ENCODE measurements at regions not wholly inside any gene's neighbourhood (a gene's known extent, or its start where the extent isn't known, plus 50 kb on each side); places are given as distances from the start of the nearest gene placed in this dataset.

DNA sequence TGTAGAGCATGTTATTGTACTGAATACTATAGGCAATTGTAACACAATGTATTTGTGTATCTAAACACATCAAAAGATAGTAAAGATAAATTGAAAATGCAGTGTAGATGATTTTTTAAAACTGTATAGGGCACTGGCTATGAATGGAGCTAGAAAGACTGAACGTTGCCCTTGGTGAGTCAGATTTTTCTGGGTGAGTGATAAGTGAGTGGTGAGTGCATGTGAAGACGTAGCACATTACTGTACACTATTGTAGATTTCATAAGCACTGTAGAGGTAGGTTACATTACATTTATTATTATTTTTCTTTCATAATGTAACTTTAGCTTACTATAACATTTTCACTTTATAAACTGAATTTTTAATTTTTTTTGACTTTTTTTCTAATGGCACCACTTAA, 1491.6 kb downstream of the TECRL start:
- DNase-seq (ENCODE audit: low read depth in 4 of 4, low spot score in 3 of 4), result no peak

DNA sequence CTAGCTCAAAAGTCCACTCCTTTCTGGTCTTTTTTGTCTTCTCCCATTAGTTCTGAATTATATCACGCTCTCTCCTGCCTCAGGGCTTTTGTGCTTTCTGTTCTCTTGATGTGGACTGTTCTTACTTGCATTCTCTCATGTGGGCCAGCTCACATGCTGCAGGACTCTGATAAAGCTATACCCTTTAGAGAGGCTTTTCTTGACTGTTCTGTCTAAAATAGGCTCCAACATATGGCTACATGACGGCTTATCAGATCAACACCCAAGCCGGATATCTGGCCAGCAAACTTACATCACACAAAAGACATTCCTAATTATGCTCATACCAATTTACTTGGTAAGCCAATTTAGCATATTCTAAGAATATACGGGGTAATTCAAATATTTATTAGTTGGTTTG, 1494.5 kb downstream of the TECRL start:
- DNase-seq (ENCODE audit: low read depth in 4 of 4, low spot score in 3 of 4), result no peak

DNA sequence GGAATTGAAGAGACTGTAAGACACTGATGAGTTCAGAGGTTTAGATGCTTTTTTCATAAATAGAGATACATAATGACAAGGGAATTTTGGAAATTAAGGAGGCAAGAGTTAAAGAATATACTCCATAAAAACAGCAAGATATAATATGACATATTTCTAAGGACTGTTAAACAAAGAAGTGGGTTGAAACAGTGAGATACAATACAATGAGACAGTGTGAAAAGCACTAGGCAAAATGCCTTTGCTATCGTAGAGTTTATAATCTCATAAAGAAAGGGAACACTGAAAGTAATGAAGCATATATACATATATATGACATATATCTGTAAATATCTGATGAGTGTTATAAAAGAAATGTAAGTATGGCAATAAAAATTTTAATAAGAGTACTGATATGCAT, 1496.2 kb downstream of the TECRL start:
- DNase-seq (ENCODE audit: low read depth in 4 of 4, low spot score in 3 of 4), result no peak

DNA sequence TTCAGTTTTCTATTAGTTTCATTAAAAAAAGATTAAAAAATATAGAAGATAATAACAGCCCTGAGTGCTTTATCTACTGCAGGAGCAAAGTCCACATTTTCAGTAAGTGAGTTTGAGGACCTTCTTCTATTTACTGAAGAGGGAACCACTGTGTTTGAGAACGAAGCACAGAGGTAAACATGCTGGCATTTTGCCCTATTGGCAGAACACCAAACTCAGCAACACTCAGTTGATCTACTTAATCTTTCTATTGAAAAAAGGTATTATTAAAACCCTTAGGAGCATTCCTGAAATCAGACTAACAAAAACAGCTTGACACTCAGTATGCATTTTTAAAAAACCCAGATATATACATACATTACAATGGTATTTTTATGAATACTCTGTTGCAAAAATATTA, 1496.7 kb downstream of the TECRL start:
- DNase-seq (ENCODE audit: low read depth in 4 of 4, low spot score in 3 of 4), result no peak

DNA sequence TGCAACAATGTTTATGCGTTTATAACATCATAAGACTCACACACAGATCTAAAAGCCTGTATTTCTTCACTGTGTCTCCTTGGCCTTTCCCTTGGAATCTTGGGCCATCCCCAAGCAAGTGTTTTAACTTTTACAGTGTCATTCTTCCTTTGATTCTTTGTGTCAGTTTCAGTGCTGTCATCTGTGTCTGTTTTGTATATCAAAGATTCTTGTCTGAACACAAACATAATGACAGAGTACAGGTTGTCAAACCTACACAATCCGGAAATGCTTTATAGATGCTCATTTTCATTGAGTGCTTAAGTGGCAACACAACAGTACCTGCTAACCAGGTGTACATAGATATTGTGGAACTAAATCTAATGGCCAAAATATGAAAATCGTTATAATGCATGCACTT, 1500.0 kb downstream of the TECRL start:
- no peak for DNase-seq (ENCODE audit: low read depth in 4 of 4, low spot score in 3 of 4)

DNA sequence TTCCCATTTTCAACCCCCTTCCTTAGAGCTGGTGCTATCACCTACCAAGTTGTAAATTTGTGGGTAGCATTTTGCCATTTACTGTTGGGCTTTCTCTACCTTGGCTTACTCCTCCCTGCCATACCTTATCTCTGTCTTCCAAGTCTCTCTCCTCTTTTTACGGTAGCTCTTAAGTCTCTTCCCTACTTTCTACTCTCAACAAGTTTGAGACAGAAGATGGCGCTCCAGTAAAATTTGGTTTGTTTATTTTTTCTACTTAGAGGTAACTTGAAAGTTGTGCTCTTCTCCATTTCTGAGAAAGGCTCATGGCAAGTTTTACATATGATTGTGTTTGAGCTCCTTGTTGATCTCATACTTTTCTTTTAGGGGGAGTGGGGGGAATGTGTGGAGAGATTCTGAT, 1508.1 kb downstream of the TECRL start:
- DNase-seq (ENCODE audit: low read depth in 4 of 4, low spot score in 3 of 4), result no peak

DNA sequence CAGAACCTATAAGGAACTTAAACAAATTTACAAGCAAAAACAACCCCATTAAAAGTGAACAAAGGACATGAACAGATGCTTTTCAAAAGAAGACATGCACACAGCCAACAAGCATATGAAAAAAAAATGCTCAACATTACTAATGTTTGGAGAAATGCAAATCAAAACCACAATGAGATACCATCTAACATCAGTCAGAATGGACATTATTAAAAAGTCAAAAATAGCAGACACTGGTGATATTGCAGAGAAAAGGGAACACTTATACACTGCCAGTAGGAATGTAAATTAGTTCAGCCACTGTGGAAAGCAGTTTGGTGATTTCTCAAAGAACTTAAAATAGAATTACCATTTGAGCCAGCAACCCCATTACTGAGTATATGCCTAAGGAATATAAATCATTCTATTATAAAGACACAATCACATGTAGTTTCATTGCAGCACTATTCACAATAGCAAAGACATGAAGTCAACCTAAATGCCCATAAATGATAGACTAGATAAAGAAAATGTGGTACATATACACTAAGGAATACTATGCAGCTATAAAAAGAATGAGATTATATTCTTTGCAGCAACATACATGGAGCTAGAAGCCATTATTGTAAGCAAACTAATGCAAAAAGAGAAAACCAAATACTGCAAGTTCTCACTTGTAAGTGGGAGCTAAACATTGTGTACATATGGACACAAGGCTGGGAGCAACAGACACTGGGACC, 1509.4 kb downstream of the TECRL start:
- no peak for DNase-seq (ENCODE audit: low read depth in 4 of 4, low spot score in 3 of 4)

DNA sequence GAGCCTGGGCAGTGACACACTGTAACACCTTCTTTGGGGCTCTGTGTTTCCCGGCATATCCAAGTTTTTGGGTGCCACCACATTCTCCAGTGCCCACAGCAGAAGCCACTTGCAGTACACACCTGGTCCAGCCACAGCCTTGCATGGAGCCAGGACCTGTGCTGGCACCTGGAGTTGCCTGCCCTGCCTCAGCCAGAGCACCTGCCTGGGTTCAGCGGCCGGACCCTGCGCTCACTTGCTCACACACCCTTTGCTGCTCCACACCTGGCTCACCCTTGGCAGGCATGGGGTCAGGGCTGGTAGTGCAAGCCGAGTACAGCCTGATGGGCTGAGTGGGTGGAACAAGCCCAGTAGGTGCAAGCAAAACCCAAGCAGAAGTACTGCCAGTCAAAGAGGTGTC, 1511.1 kb downstream of the TECRL start:
- no peak for DNase-seq (ENCODE audit: low read depth in 4 of 4, low spot score in 3 of 4)

DNA sequence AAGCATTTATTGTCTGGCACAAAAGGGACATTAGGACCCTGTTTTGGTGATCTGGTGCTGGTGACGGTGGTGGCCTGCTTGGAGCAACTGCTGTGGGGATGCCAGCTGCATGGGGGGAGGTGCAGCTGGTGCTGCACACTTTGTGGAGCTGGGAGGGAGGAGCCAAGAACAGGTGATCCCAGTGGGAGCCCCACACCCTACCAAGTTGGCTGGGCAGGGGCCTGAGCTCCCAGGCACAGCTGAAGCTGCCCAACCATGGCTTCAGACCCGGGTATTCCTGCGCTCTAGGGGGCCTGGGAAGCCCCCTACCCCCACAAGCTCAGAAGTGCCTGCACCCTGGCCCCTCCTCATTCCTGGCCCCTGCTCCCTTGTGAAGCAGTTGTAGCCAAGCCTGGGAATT, 1512.5 kb downstream of the TECRL start:
- no peak for DNase-seq (ENCODE audit: low read depth in 4 of 4, low spot score in 3 of 4)

DNA sequence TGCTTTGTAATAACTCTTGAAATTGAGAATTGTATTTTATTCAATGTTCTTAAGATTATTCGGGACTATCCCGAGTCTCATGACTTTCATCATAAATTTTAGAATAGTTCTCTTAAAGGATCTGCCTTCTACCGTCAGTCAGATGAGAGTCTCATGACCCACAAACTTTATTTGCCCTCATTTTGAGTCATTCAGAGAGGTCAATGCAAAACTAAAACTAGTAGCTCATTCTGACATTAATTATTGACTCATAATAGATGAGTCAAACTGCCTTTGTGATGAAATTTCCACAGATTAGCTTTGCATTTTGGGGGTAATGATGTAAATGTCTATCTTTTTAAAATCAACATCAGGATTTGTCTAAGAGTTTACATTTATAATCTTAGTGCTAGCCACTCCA, 1527.3 kb downstream of the TECRL start:
- no peak for DNase-seq (ENCODE audit: low read depth in 4 of 4, low spot score in 3 of 4)

DNA sequence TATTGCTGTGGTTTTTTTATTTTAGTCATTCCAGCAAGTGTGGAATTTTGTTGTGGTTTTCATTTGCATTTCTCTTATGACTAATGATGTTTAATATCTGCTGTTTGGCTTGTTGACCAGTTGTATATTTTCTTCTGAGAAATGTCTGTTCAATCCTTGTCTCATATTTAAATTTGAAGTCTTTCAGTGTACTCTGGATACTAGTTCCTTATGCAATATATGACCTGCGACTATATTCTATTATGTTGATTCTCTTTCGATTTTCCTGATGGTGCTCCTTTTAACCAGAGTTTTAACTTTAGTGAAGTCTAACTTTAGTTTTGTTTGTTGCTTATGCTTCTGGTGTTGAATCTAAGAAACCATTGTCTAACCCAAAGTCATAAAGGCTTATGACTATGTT, 1528.0 kb downstream of the TECRL start:
- no peak for DNase-seq (ENCODE audit: low read depth in 4 of 4, low spot score in 3 of 4)

DNA sequence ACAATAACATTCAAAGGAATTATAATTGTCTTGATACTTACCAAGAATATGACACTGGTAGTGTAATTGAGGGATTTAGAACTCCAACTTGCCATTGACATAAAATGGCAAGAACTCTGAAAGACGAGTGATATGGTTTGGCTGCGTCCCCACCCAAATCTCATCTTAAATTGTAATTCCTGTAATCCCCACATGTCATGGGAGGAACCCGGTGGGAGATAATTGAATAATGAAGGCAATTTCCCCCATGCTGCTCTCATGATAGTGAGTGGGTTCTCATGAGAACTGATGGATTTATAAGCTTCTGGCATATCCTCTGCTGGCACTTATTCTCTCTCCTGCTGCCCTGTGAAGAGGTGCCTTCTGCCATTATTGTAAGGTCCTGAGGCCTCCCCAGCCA, 1536.4 kb downstream of the TECRL start:
- no peak for DNase-seq (ENCODE audit: low read depth in 4 of 4, low spot score in 3 of 4)

DNA sequence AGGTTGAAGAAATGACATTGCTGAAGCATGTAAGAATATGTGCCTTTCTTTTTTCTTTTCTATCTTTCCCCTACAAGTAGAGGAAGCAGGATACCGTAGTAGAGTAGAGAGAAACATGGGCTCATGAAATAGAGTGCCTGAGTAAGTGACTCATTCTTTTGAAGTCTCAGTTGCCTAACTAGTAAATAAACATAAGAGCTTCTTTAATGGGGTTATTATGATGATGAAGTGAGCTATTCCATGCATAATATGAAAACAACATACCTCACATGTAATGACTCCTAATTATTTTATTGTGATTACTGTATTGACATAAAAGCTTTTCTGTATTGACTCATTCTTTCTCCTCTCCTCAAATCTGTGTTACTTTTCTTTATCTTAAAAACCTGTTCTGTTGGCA, 1538.2 kb downstream of the TECRL start:
- DNase-seq (ENCODE audit: low read depth in 4 of 4, low spot score in 3 of 4), result no peak

DNA sequence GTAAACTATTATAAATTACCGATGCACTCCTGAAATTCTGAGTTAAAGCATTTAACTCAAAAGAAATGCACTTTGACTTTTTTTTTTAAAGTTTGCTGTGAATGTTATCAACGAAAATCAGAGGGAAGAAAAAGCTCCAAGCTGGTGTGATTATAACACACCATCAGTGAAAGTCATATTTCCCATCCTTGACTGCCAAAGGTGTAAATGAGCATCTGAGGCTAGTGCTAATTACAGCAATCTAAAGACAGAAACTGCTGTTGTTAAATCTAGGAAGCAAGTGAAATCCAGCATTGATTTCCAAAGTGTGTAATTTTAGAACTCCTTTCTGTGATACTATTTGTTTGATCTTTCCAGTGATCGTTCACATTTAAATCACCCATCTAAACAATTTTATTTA, 1538.8 kb downstream of the TECRL start:
- no peak for DNase-seq (ENCODE audit: low read depth in 4 of 4, low spot score in 3 of 4)

DNA sequence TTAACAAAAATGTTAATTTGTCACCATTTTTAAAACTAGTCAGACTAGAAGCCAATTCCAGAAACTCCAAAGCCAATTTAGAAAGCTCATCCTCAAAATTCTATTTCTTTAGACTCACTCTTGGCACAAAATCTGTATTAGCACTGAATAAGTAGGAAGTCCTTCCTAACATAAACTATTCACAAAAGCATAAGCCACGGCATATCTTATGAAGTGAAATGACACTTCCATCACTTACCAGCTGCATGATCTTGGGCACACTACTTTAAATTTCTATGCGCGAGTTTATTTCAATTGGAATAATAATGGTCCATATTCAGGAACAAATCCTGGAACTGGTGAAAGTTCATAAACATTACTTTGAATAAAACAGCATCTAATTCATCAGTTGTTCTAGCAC, 1544.0 kb downstream of the TECRL start:
- no peak for DNase-seq (ENCODE audit: low read depth in 4 of 4, low spot score in 3 of 4)

DNA sequence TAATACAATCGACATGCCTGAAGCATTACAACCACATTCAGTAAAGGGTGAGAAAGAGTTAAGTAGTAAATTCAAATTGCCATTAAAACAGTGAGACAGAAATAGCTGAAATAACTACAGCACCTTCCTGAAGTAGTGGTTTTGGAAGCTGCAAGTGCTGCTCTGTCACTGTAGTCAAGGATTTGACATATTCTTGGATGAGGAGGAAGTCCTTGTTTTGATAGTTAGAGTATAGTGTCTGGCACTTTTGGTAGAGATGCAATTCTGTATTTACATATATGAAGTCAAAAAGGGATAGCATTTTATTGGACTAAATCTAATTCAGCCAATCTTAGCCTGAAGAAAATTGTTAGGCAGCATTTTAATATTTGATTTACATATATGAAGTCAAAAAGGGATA, 1559.6 kb downstream of the TECRL start:
- no peak for DNase-seq (ENCODE audit: low read depth in 4 of 4, low spot score in 3 of 4)

DNA sequence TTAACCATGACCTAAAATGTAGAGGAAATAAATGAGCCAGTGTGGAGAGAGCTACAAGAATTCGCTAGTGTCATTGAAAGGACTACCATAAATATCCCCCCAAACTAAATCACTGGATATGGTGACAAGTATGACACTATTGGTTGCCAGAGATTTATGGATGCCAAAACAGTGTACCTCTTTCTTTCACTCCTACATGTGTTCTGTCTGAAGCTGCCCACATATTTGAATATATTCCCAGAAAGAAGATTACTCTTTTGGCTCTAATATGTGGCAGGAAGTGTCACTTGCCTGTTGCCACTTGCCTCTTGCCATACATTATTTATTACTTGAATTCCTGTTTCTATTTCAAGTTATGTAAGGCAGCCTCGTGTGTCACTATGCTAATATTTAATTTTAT, 1573.6 kb downstream of the TECRL start:
- no peak for DNase-seq (ENCODE audit: low read depth in 4 of 4, low spot score in 3 of 4)

DNA sequence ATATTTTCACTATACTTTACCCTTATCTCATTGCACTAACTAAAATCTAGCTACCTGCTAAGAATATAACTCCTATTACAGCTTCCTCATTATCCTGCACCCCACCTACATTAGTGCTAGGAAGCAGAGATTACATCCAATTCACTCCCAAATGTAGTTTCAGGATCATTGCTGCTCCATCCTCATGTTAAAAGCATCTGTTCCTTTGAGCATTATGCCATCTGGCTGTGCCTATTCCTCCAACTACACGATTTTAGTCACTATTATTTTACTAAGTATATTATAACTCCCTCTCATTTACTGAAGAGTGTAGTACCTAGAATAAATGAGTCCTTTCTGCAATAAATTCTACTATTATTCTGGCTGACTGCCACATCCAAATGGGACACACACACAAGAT, 1586.9 kb downstream of the TECRL start:
- no peak for DNase-seq (ENCODE audit: low read depth in 4 of 4, low spot score in 3 of 4)

DNA sequence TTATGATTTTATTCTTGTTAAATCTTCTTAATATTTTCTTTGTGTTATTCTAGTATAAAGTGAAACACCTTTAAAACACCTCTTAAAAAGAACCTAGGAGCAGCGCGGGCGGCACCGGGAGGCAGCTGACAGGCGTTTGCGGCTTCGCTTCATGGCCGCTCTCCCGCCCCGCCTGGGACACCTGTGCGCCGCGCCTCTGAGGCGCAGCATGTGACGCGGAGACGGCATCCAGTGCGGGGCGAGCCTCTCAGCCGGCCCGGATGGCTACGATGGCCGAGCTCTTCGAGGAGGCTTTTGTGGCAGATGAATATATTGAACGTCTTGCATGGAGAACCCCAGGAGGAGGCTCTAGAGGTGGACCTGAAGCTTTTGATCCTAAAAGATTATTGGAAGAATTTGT, 1592.7 kb downstream of the TECRL start:
- no peak for DNase-seq (ENCODE audit: low read depth in 4 of 4, low spot score in 3 of 4)

DNA sequence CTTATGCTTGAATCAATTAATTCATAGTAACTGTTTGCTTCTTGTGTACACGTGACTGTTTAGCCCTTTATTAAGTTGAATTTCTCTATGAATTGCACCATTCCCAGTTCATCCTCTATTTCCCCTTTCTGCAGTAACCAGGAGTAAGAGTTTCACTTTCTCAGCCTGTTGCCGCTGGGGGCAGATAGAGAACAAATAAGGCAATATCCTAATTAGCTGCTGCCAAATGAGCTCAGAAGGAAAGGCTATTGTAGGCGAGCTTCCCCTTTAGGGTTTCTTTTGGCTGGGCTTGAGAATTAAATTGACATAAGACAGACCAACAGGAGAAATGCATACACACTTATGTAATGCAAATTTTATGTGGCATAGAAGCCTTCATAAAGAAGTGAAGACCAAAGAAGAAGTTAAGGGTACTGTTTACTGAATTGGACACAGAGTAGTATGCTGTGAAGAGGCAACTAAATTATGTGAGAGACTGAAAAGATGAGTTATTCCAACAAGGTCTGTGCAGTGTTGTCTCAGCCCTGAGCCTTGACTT, 1594.7 kb downstream of the TECRL start:
- DNase-seq (ENCODE audit: low read depth in 4 of 4, low spot score in 3 of 4), result no peak

DNA sequence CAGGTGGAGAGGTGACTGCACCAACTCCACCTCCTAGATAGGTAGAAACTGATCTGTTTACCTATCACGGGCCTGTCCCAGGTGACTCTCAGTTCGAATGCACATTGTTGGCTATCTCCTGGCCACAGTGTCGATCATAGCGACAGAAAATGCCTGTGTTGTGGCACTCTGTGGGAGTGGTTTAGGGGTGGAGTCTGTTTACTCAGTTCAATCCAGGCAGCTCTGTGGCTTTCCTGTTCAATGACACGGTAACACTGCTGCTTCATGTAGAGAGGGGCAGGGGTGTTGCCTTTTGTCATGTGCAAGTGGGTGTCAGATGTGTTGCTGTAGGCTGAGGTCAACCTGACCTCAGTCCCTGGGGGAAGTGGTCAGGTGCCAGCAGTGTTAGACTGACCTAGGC, 1602.4 kb downstream of the TECRL start:
- no peak for DNase-seq (ENCODE audit: low read depth in 4 of 4, low spot score in 3 of 4)

DNA sequence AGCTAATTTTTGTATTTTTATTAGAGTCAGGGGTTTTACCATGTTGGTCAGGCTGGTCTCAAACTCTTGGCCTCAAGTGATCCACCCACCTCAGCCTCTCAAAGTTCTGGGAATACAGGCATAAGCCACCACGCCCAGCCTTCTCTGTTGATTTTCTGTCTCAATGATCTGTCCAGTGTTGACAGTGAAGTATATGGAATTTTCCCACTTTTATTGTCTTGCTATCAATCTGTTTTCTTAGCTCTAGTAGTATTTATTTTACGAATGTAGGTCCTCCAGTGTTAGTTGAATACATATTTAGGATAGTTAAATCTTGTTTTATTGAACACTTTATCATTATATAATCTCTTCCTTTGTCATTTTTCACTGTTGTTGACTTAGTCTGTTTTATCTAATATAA, 1603.9 kb downstream of the ADGRL3 start:
- DNase-seq (ENCODE audit: low read depth in 4 of 4, low spot score in 3 of 4), result no peak

DNA sequence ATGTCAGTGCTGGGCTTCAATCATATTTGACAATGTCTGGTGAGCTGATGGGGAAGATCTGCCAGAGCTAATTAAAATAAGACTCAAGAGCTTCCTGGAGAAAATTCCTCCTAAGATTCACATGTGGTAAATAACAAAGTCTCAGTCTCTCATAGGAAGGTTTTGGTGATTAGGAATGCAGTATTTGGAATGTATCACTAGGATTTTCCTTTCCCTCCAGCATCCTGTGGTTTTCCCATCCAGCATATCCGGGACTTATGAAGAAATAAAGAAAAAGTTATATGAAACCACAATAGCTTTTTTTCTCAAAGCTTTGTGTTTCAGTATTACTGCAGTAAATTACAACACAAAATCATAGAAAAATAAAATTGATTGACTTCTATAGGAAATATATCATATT, 1597.1 kb downstream of the ADGRL3 start:
- DNase-seq (ENCODE audit: low read depth in 4 of 4, low spot score in 3 of 4), result no peak

All from left renal pelvis (tissue), 4 donors.